OCI-LY1 (cell line): ENCODE measurements at regions not wholly inside any gene's neighbourhood (a gene's known extent, or its start where the extent isn't known, plus 50 kb on each side); places are given as distances from the start of the nearest gene placed in this dataset.

Source experiments
- H2AFZ ChIP-seq: fragments of 200-600 bp; sonication (generic), shearing (Covaris generic); 2 replicates; pipeline ENCODE4 v1.6.0; 2014; ENCODE audit warnings: antibody characterized with exemption, mild to moderate bottlenecking, low read length
- H3F3A ChIP-seq: fragments of 200-600 bp; sonication (generic), shearing (Covaris generic); 2 replicates; pipeline ENCODE4 v1.6.0; 2014; ENCODE audit warnings: mild to moderate bottlenecking, antibody characterized with exemption, low read length, moderate library complexity; ENCODE audit not compliant: insufficient read depth
- H3K27ac ChIP-seq: fragments of 200-600 bp; sonication (generic); 2 replicates; pipeline ENCODE4 v1.5.1; 2014; ENCODE audit warnings: low read length, mixed run types, mild to moderate bottlenecking, low read depth; ENCODE audit not compliant: poor library complexity, severe bottlenecking
- H3K27me3 ChIP-seq: fragments of 200-600 bp; sonication (generic); 2 replicates; pipeline ENCODE4 v1.6.0; 2014; ENCODE audit warnings: antibody characterized with exemption, mild to moderate bottlenecking, low read length, moderate library complexity; ENCODE audit not compliant: insufficient read depth
- H3K36me3 ChIP-seq: fragments of 200-600 bp; sonication (generic); 2 replicates; pipeline ENCODE4 v1.6.1; 2014; ENCODE audit warnings: mild to moderate bottlenecking, antibody characterized with exemption, low read length, moderate library complexity, mixed read lengths; ENCODE audit not compliant: insufficient read depth
- H3K4me1 ChIP-seq: fragments of 200-600 bp; sonication (generic); 2 replicates; pipeline ENCODE4 v1.5.1; 2014; ENCODE audit warnings: mild to moderate bottlenecking, low read length, moderate library complexity; ENCODE audit not compliant: insufficient read depth, severe bottlenecking
- H3K4me2 ChIP-seq: fragments of 200-600 bp; sonication (generic), shearing (Covaris generic); 2 replicates; pipeline ENCODE4 v1.6.1; 2014; ENCODE audit warnings: low read length
- H3K4me3 ChIP-seq: fragments of 200-600 bp; sonication (generic); 2 replicates; pipeline ENCODE4 v1.5.1; 2014; ENCODE audit warnings: low read length, low read depth, mild to moderate bottlenecking, mixed read lengths; ENCODE audit not compliant: poor library complexity, severe bottlenecking
- H3K79me2 ChIP-seq: fragments of 200-600 bp; shearing (Covaris generic); 2 replicates; pipeline ENCODE4 v1.6.1; 2016; ENCODE audit warnings: mixed run types, low read length, mixed read lengths; ENCODE audit not compliant: insufficient read depth
- H3K9ac ChIP-seq: fragments of 200-600 bp; sonication (generic), shearing (Covaris generic); 2 replicates; pipeline ENCODE4 v1.6.1; 2014; ENCODE audit warnings: mild to moderate bottlenecking, low read length, mixed read lengths
- H3K9me2 ChIP-seq: fragments of 200-600 bp; sonication (generic), shearing (Covaris generic); 2 replicates; pipeline ENCODE4 v1.6.1; 2014; ENCODE audit warnings: low read depth, mild to moderate bottlenecking, low read length, mixed read lengths
- H3K9me3 ChIP-seq: fragments of 200-600 bp; shearing (Covaris generic); 2 replicates; pipeline ENCODE4 v1.6.1; 2014; ENCODE audit warnings: low read length, mixed read lengths
- H4K20me1 ChIP-seq: fragments of 200-600 bp; sonication (generic), shearing (Covaris generic); 2 replicates; pipeline ENCODE4 v1.6.0; 2016; ENCODE audit warnings: mild to moderate bottlenecking, low read length; ENCODE audit not compliant: insufficient read depth
- CTCF ChIP-seq: fragments of 200-600 bp; sonication (generic), shearing (Covaris generic); IDR thresholded peaks from 2 replicates; pipeline ENCODE4 v1.5.1; 2017; ENCODE audit warnings: mild to moderate bottlenecking, antibody characterized with exemption, low read length, moderate library complexity, mixed read lengths
- EZH2 ChIP-seq: fragments of 200-600 bp; sonication (generic), shearing (Covaris generic); IDR thresholded peaks from 2 replicates; pipeline ENCODE4 v1.8.0; 2017; ENCODE audit warnings: borderline replicate concordance, mixed run types, mild to moderate bottlenecking, antibody characterized with exemption, low read length, moderate library complexity, mixed read lengths

- Histone ChIP-seq H4K20me1 (no peaks in the 10 kb centered on the region), H3K9me2 (no peaks in the 10 kb centered on the region), H3K36me3 (no peaks in the 10 kb centered on the region), H3K4me3 (no peak overlapping the region), H3F3A (no peaks in the 10 kb centered on the region), H3K9ac (no peak overlapping the region), H3K27ac (no peak overlapping the region), H3K79me2 (no peaks in the 10 kb centered on the region), H3K4me1 (no peaks in the 10 kb centered on the region), H3K27me3 (no peaks in the 10 kb centered on the region; the same call in 1 of the 2 replicates), H3K9me3 (no peaks in the 10 kb centered on the region), H3K4me2 (no peak overlapping the region), H2AFZ (no peak overlapping the region)
- no peak for TF ChIP-seq EZH2
- no peak for TF ChIP-seq CTCF
Observed at GRCh38 chr1:229002451-229002960, 267.2 kb downstream of the RHOU start.

GRCh38 chr1:229003233-229004031, 267.5 kb upstream of the RAB4A start:
- Histone ChIP-seq H4K20me1 (no peaks in the 10 kb centered on the region), H2AFZ (no peak overlapping the region), H3K79me2 (no peaks in the 10 kb centered on the region), H3K4me1 (no peaks in the 10 kb centered on the region), H3K9me3 (no peaks in the 10 kb centered on the region), H3K4me3 (no peak overlapping the region), H3K4me2 (no peak overlapping the region), H3K9ac (no peak overlapping the region), H3K9me2 (no peaks in the 10 kb centered on the region), H3K36me3 (no peaks in the 10 kb centered on the region), H3F3A (no peaks in the 10 kb centered on the region), H3K27ac (no peak overlapping the region), H3K27me3 (no peaks in the 10 kb centered on the region; the same call in 1 of the 2 replicates)
- TF ChIP-seq CTCF (no peak), EZH2 (no peak)

- H3K4me3 ChIP-seq = no peak overlapping the region
- H3K4me2 ChIP-seq = no peak overlapping the region
- no peaks in the 10 kb centered on the region for H3K4me1 ChIP-seq
- H3K9me3 ChIP-seq = no peaks in the 10 kb centered on the region
- H3K79me2 ChIP-seq = no peaks in the 10 kb centered on the region
- H2AFZ ChIP-seq = no peak overlapping the region
- H3K36me3 ChIP-seq = no peaks in the 10 kb centered on the region
- no peaks in the 10 kb centered on the region; the same call in 1 of the 2 replicates for H3K27me3 ChIP-seq
- TF ChIP-seq CTCF (no peak), EZH2 (no peak)
- H3K9me2 ChIP-seq = no peaks in the 10 kb centered on the region
- H3K9ac ChIP-seq = no peak overlapping the region
- no peaks in the 10 kb centered on the region for H4K20me1 ChIP-seq
- no peaks in the 10 kb centered on the region for H3F3A ChIP-seq
- no peak overlapping the region for H3K27ac ChIP-seq
Observed at GRCh38 chr1:229004066-229004833, 266.7 kb upstream of the RAB4A start.
